ENCODE measurements at regions not wholly inside any gene's neighbourhood (a gene's known extent, or its start where the extent isn't known, plus 50 kb on each side); places are given as distances from the start of the nearest gene placed in this dataset.

DNA sequence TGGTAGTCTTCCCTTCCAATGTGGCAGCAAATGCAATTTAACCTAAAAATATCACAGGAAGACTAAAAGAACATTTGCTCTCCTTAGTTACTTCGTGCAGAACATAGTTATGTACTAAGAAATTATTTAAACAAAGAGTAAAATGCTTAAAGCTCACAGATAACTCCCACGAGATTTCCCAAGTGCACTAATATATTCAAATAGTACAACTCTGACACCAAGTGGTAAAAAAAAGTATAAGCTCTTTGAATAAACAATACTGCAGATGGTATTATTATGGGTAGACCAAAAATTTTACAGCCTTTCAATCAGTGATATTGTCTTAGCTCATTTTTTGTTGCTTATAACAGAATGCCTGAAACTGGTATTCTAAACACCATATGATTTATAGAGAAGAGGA is 52.8 kb upstream of the FILIP1 start:
- CTCF ChIA-PET = interaction anchor here (0.5 to 1.2 kb wide), 12 partner anchors 8 to 1730 kb away, joined by 3 to 6 read pairs (median 3); partner anchors contain the start of gene TMEM30A
- peak; percentile 22 for DNase-seq (ENCODE audit: low spot score)
- POLR2A ChIA-PET (ENCODE audit: low non-redundant PET) = no interaction called here
- TF ChIP-seq, protein P1, sequence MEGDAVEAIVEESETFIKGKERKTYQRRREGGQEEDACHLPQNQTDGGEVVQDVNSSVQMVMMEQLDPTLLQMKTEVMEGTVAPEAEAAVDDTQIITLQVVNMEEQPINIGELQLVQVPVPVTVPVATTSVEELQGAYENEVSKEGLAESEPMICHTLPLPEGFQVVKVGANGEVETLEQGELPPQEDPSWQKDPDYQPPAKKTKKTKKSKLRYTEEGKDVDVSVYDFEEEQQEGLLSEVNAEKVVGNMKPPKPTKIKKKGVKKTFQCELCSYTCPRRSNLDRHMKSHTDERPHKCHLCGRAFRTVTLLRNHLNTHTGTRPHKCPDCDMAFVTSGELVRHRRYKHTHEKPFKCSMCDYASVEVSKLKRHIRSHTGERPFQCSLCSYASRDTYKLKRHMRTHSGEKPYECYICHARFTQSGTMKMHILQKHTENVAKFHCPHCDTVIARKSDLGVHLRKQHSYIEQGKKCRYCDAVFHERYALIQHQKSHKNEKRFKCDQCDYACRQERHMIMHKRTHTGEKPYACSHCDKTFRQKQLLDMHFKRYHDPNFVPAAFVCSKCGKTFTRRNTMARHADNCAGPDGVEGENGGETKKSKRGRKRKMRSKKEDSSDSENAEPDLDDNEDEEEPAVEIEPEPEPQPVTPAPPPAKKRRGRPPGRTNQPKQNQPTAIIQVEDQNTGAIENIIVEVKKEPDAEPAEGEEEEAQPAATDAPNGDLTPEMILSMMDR (conservative IDR thresholded peaks at IDR 0.05; ENCODE audit: low read depth) = peak; percentile 43
- H3K27ac ChIP-seq = no peak overlapping the region

DNA sequence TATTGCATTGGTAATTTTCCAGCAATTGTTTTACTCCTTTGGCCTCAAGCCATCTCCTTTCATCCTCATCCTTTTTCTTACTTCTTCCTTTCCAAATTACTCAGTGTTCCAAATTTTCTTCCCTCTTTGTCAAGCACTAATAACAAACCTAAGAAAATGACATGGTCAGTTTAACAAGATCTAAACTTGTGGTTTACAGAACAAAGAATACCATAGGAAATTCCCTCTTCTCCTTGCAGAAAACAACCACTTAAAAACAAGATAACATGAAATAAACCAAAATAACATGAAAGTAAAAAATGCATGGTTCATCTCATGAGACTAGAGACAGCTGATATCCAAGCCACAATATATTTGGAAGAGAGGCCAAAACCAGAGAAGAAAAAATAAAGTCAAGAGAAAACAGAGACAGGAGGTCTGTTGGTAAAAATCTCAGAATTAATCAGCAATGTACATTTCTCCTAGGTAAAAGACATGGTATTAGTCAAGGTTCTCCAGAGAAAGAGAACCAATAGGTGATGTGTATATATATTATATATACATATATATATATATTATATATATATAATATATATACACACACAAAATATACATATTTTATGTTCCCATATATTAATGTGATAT is 51.0 kb upstream of the SENP6 start:
- ChIA-PET CTCF (no interaction called here), POLR2A (ENCODE audit: low non-redundant PET) (no interaction called here)
- DNase-seq (ENCODE audit: low spot score) = no peak
- TF ChIP-seq, protein P1 (conservative IDR thresholded peaks at IDR 0.05; ENCODE audit: low read depth) = no peak
- no peak overlapping the region for H3K27ac ChIP-seq

DNA sequence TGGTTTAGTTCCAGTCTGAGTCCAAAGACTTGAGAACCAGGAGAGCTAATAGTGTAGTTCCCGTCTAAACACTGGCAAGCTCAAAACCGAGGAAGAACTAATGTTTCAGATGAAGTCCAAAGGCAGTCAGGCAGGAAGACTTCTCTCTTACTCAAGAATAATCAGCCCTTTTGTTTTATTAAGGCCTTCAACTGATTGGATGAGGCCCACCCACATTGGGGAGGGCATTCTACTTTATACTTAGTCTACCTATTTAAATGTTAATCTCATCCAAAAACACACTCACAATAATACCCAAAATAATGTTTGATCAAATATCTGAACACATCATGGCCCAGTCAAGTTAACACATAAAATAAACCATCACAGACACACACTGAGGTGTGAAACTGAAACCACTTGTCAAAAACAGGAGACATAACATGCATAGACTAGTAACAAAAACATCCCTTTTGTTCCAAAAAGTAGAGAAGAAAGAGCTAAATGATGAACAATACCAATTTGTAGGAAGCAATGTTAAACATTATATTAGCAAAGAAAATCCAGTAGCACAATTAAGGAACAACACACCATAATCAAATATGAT is 50.2 kb upstream of the SENP6 start:
- ChIA-PET POLR2A (ENCODE audit: low non-redundant PET) (no interaction called here), CTCF (interaction anchor here (2.1 kb wide), 1 partner anchor 12 kb away, joined by 6 read pairs; no protein-coding TSS in a partner anchor)
- no peak overlapping the region for H3K27ac ChIP-seq
- TF ChIP-seq, protein P1 (conservative IDR thresholded peaks at IDR 0.05; ENCODE audit: low read depth) = no peak
- no peak for DNase-seq (ENCODE audit: low spot score)

Measured in RWPE1 (cell line).